ENCODE measurements at regions not wholly inside any gene's neighbourhood (a gene's known extent, or its start where the extent isn't known, plus 50 kb on each side); places are given as distances from the start of the nearest gene placed in this dataset.

DNA sequence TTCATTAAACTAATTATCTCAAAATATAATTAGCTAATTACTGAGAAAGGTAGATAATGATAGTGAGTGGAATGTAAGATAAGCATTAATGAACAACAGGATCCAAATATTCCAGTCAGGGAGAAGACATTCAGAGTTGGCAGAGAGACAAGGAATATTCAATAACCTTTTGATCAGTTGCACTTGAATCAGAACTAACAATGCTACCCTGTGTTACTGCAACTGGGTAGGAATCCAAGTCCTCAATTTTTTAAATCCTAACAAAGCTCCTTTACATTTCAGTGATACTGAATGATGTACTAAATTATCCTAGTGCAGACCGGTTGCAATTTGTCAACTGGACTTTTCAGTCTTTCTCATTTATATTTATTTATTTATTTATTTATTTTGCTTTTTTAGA is 107.1 kb upstream of the MIR17HG start:
- TF ChIP-seq, protein P1, sequence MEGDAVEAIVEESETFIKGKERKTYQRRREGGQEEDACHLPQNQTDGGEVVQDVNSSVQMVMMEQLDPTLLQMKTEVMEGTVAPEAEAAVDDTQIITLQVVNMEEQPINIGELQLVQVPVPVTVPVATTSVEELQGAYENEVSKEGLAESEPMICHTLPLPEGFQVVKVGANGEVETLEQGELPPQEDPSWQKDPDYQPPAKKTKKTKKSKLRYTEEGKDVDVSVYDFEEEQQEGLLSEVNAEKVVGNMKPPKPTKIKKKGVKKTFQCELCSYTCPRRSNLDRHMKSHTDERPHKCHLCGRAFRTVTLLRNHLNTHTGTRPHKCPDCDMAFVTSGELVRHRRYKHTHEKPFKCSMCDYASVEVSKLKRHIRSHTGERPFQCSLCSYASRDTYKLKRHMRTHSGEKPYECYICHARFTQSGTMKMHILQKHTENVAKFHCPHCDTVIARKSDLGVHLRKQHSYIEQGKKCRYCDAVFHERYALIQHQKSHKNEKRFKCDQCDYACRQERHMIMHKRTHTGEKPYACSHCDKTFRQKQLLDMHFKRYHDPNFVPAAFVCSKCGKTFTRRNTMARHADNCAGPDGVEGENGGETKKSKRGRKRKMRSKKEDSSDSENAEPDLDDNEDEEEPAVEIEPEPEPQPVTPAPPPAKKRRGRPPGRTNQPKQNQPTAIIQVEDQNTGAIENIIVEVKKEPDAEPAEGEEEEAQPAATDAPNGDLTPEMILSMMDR (IDR thresholded peaks at IDR 0.05) = no peak
- TF ChIP-seq POLR2A (IDR thresholded peaks at IDR 0.05) = no peak

All from esophagus squamous epithelium (tissue), 4 donors.